ENCODE measurements at regions not wholly inside any gene's neighbourhood (a gene's known extent, or its start where the extent isn't known, plus 50 kb on each side); places are given as distances from the start of the nearest gene placed in this dataset.
"Not testable (repeated sequence)": the region's sequence is repeated elsewhere in the genome, so short reads cannot be mapped to it uniquely, and the experiment has no call there.

DNA sequence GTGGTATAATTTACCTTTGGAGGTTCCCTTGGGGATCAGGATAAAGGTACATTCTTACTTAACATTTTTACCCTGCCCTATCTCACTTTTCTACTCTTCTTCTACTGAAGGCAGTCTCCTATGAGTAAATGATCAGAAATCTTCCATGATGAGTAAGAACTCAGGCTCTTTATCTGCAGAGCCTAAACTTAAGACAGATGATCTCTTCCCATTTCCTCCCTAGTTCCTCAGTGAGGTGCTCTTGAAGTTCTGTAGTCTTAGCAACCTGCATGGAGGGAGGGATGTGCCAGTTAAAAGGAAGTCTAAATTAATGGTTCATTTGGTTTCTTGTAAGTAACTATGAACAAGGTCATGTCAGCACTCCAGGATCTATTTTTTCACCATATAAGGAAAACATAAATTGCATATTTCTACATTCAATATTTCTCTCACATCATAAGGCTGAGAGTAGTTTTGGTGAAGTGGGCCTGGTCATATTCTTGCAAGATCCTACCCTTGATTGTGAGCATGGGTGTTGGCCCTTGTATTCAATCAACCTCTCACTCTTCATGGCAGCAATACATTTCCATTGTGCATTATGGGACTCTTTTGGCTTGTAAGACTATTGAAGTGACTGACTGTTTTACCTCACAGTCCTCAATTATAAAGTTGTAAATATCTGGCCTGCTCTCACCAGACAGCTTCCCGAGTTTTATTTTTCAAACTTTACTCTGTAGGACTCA is 295.5 kb downstream of the SLC7A11 start:
- H3K9me2 ChIP-seq (ENCODE audit: insufficient read depth, low read length) = no peaks in the 10 kb centered on the region
- H3K4me3 ChIP-seq (ENCODE audit: low read length) = no peak overlapping the region
- no peaks in the 10 kb centered on the region for H4K20me1 ChIP-seq (ENCODE audit: insufficient read depth)
- H3K27me3 ChIP-seq (ENCODE audit: insufficient read depth, low read depth, low read length) = no peaks in the 10 kb centered on the region
- no peaks in the 10 kb centered on the region for H3K36me3 ChIP-seq (ENCODE audit: insufficient read depth, low read length)
- H3K9me3 ChIP-seq (ENCODE audit: low read length) = no peaks in the 10 kb centered on the region
- no peak overlapping the region for H3K27ac ChIP-seq (ENCODE audit: low read length)
- H3K4me2 ChIP-seq (ENCODE audit: low read length) = no peak overlapping the region
- TF ChIP-seq POLR2AphosphoS5 (IDR thresholded peaks at IDR 0.05) = no peak
- TF ChIP-seq, protein P1, sequence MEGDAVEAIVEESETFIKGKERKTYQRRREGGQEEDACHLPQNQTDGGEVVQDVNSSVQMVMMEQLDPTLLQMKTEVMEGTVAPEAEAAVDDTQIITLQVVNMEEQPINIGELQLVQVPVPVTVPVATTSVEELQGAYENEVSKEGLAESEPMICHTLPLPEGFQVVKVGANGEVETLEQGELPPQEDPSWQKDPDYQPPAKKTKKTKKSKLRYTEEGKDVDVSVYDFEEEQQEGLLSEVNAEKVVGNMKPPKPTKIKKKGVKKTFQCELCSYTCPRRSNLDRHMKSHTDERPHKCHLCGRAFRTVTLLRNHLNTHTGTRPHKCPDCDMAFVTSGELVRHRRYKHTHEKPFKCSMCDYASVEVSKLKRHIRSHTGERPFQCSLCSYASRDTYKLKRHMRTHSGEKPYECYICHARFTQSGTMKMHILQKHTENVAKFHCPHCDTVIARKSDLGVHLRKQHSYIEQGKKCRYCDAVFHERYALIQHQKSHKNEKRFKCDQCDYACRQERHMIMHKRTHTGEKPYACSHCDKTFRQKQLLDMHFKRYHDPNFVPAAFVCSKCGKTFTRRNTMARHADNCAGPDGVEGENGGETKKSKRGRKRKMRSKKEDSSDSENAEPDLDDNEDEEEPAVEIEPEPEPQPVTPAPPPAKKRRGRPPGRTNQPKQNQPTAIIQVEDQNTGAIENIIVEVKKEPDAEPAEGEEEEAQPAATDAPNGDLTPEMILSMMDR (IDR thresholded peaks at IDR 0.05; ENCODE audit: poor library complexity, severe bottlenecking) = no peak
- no peak for TF ChIP-seq SMC3 (conservative IDR thresholded peaks at IDR 0.05; ENCODE audit: poor library complexity)
- no peak for TF ChIP-seq TAF1 (IDR thresholded peaks at IDR 0.05; ENCODE audit: low read depth)
- no peak for TF ChIP-seq EZH2 (IDR thresholded peaks at IDR 0.05; ENCODE audit: borderline replicate concordance, insufficient read depth, low read length, poor library complexity, severe bottlenecking)
- no peak for TF ChIP-seq EP300 (conservative IDR thresholded peaks at IDR 0.05; ENCODE audit: poor library complexity, severe bottlenecking)
- no peak for TF ChIP-seq MXI1 (conservative IDR thresholded peaks at IDR 0.05; ENCODE audit: poor library complexity, severe bottlenecking)
- no peak for TF ChIP-seq RAD21 (conservative IDR thresholded peaks at IDR 0.05)
- TF ChIP-seq, protein P2, sequence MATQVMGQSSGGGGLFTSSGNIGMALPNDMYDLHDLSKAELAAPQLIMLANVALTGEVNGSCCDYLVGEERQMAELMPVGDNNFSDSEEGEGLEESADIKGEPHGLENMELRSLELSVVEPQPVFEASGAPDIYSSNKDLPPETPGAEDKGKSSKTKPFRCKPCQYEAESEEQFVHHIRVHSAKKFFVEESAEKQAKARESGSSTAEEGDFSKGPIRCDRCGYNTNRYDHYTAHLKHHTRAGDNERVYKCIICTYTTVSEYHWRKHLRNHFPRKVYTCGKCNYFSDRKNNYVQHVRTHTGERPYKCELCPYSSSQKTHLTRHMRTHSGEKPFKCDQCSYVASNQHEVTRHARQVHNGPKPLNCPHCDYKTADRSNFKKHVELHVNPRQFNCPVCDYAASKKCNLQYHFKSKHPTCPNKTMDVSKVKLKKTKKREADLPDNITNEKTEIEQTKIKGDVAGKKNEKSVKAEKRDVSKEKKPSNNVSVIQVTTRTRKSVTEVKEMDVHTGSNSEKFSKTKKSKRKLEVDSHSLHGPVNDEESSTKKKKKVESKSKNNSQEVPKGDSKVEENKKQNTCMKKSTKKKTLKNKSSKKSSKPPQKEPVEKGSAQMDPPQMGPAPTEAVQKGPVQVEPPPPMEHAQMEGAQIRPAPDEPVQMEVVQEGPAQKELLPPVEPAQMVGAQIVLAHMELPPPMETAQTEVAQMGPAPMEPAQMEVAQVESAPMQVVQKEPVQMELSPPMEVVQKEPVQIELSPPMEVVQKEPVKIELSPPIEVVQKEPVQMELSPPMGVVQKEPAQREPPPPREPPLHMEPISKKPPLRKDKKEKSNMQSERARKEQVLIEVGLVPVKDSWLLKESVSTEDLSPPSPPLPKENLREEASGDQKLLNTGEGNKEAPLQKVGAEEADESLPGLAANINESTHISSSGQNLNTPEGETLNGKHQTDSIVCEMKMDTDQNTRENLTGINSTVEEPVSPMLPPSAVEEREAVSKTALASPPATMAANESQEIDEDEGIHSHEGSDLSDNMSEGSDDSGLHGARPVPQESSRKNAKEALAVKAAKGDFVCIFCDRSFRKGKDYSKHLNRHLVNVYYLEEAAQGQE (IDR thresholded peaks at IDR 0.05; ENCODE audit: borderline replicate concordance) = no peak
- H3K79me2 ChIP-seq (replicated peaks; ENCODE audit: insufficient read depth, low read length) = no peaks in the 10 kb centered on the region
- H3K9ac ChIP-seq (ENCODE audit: low read length) = no peak overlapping the region
- no peaks in the 10 kb centered on the region for H3F3A ChIP-seq (ENCODE audit: insufficient read depth, low read length, poor library complexity, severe bottlenecking)
- H2AFZ ChIP-seq (ENCODE audit: low read depth, low read length) = no peak overlapping the region

DNA sequence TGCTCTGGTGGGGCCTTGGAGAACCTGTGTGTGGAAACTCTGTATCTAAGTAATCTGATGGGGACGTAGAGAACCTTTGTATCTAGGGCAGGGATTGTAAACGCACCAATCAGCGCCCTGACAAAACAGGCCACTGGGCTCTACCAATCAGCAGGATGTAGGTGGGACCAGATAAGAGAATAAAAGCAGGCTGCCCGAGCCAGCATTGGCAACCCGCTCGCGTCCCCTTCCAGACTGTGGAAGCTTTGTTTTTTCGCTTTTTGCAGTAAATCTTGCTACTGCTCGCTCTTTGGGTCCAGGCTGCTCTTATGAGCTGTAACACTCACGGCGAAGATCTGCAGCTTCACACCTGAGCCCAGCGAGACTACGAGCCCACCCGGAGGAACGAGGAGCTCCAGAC is 299.3 kb downstream of the SLC7A11 start:
- H2AFZ ChIP-seq (ENCODE audit: low read depth, low read length); H3K9me2 ChIP-seq (ENCODE audit: insufficient read depth, low read length); H3K4me2 ChIP-seq (ENCODE audit: low read length); H3K79me2 ChIP-seq (replicated peaks; ENCODE audit: insufficient read depth, low read length); H3F3A ChIP-seq (ENCODE audit: insufficient read depth, low read length, poor library complexity, severe bottlenecking); H3K27ac ChIP-seq (ENCODE audit: low read length); H3K27me3 ChIP-seq (ENCODE audit: insufficient read depth, low read depth, low read length); H3K9ac ChIP-seq (ENCODE audit: low read length); H3K36me3 ChIP-seq (ENCODE audit: insufficient read depth, low read length); H3K4me3 ChIP-seq (ENCODE audit: low read length); H3K9me3 ChIP-seq (ENCODE audit: low read length); H4K20me1 ChIP-seq (ENCODE audit: insufficient read depth): not testable (repeated sequence)

DNA sequence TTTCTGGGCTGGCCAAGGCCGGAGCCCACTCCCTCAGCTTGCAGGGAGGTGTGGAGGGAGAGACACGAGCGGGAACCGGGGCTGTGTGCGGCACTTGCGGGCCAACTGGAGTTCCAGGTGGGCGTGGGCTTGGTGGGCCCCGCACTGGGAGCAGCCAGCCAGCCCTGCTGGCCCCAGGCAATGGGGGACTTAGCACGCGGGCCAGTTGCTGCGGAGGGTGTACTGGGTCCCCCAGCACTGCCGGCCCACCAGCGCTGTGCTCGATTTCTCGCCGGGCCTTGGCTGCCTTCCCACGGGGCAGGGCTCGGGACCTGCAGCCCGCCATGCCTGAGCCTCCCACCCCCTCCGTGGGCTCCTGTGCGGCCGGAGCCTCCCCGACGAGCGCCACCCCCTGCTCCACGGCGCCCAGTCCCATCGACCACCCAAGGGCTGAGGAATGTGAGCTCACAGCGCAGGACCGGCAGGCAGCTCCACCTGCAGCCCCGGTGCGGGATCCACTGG is 300.1 kb downstream of the SLC7A11 start:
- not testable (repeated sequence) for H4K20me1 ChIP-seq (ENCODE audit: insufficient read depth); H3F3A ChIP-seq (ENCODE audit: insufficient read depth, low read length, poor library complexity, severe bottlenecking); H3K4me3 ChIP-seq (ENCODE audit: low read length); H3K9me3 ChIP-seq (ENCODE audit: low read length); H2AFZ ChIP-seq (ENCODE audit: low read depth, low read length); H3K4me2 ChIP-seq (ENCODE audit: low read length); H3K36me3 ChIP-seq (ENCODE audit: insufficient read depth, low read length); H3K79me2 ChIP-seq (replicated peaks; ENCODE audit: insufficient read depth, low read length); H3K9ac ChIP-seq (ENCODE audit: low read length); H3K9me2 ChIP-seq (ENCODE audit: insufficient read depth, low read length); H3K27ac ChIP-seq (ENCODE audit: low read length); H3K27me3 ChIP-seq (ENCODE audit: insufficient read depth, low read depth, low read length)
